B cell (primary cell): ENCODE measurements at regions not wholly inside any gene's neighbourhood (a gene's known extent, or its start where the extent isn't known, plus 50 kb on each side); places are given as distances from the start of the nearest gene placed in this dataset.

Experiments
- ATAC-seq: fragments of 200-7000 bp; cut with Tn5 transposase; one replicate; pipeline ENCODE4 v1.10.0; 2021; ENCODE audit warnings: low read depth, mild to moderate bottlenecking, moderate number of reproducible peaks, moderate library complexity
- CTCF ChIA-PET: fragments of 350-600 bp; sonication (Branson Sonifier 250); formaldehyde crosslinking; loops from one replicate; lab custom pipeline; 2021; ENCODE audit warnings: antibody characterized with exemption, inconsistent platforms; lab: Charles Lee
- POLR2A ChIA-PET: fragments of 350-600 bp; sonication (Branson Sonifier 250); formaldehyde crosslinking; loops from one replicate; lab custom pipeline; 2021; ENCODE audit warnings: antibody characterized with exemption; lab: Charles Lee
- DNase-seq: peaks from one replicate; pipeline ENCODE4 v3.0.0; 2013
- H2AFZ ChIP-seq: 2 replicates; pipeline ENCODE4 v1.6.1; 2012; ENCODE audit warnings: mild to moderate bottlenecking, low read depth, low read length; ENCODE audit not compliant: insufficient read depth, poor library complexity, severe bottlenecking
- H3K27ac ChIP-seq, 2 donors: 1 replicate in 1 of 2; 2 replicates in 1 of 2; pipeline ENCODE4 v1.5.1; 2012 to 2013; ENCODE audit warnings: low read length in 2 of 2, mild to moderate bottlenecking in 2 of 2, moderate library complexity in 1 of 2
- H3K27me3 ChIP-seq, 4 experiments: fragments of 200-600 bp in 1 of 4; sonication (generic) in 1 of 4; replicated peaks in 1 of 4; 1 replicate in 2 of 4; 2 replicates in 2 of 4; pipeline versions ENCODE4 v1.6.1 to v1.7.0; 2013 to 2016; ENCODE audit warnings: low read length in 3 of 4, mild to moderate bottlenecking in 2 of 4, mixed read lengths in 1 of 4, moderate library complexity in 1 of 4; ENCODE audit not compliant: insufficient read depth in 4 of 4, control insufficient read depth in 3 of 4; ENCODE audit errors: control extremely low read depth in 1 of 4
- H3K36me3 ChIP-seq, 2 experiments: replicated peaks in 1 of 2; 1 replicate in 1 of 2; 2 replicates in 1 of 2; pipeline versions ENCODE4 v1.6.1 to v1.7.1; 2013; ENCODE audit warnings: low read length in 1 of 2; ENCODE audit not compliant: insufficient read depth in 2 of 2, control insufficient read depth in 1 of 2; ENCODE audit errors: control extremely low read depth in 1 of 2, extremely low read depth in 1 of 2
- H3K4me1 ChIP-seq, 2 donors: fragments of 200-600 bp in 1 of 2; sonication (generic) in 1 of 2; 1 replicate in 1 of 2; 2 replicates in 1 of 2; pipeline versions ENCODE4 v1.5.1 to v1.6.1; 2013 to 2017; ENCODE audit warnings: low read length in 2 of 2; ENCODE audit not compliant: control insufficient read depth in 2 of 2, insufficient read depth in 2 of 2
- H3K4me2 ChIP-seq: replicated peaks from 2 replicates; pipeline ENCODE3; 2012; ENCODE audit warnings: mild to moderate bottlenecking, low read depth, low read length; ENCODE audit not compliant: poor library complexity, severe bottlenecking
- H3K4me3 ChIP-seq, 5 experiments: fragments of 200-600 bp in 1 of 5; sonication (generic) in 1 of 5; 1 replicate in 3 of 5; 2 replicates in 2 of 5; pipeline versions ENCODE4 v1.5.1 to v1.7.0; 2011 to 2016; ENCODE audit warnings: low read length in 4 of 5, mild to moderate bottlenecking in 4 of 5, low read depth in 2 of 5, control low read depth in 1 of 5, moderate library complexity in 1 of 5; ENCODE audit not compliant: insufficient read depth in 1 of 5; ENCODE audit errors: control extremely low read depth in 1 of 5, extremely low read depth in 1 of 5
- H3K79me2 ChIP-seq: fragments of 200-600 bp; sonication (generic); one replicate; pipeline ENCODE4 v1.6.0; 2016; ENCODE audit warnings: low read length; ENCODE audit not compliant: control insufficient read depth, insufficient read depth
- H3K9ac ChIP-seq: fragments of 200-600 bp; sonication (generic); 2 replicates; pipeline ENCODE4 v1.6.1; 2017; ENCODE audit warnings: mild to moderate bottlenecking, low read length, moderate library complexity
- H3K9me3 ChIP-seq, 3 donors: one replicate each; pipeline versions ENCODE4 v1.6.1 to v1.7.1; 2013; ENCODE audit warnings: low read length in 2 of 3; ENCODE audit not compliant: control insufficient read depth in 2 of 3, insufficient read depth in 1 of 3; ENCODE audit errors: control extremely low read depth in 1 of 3
- H4K20me1 ChIP-seq: 2 replicates; pipeline ENCODE4 v1.6.0; 2012; ENCODE audit warnings: mild to moderate bottlenecking, low read length; ENCODE audit not compliant: insufficient read depth, control insufficient read depth, poor library complexity, severe bottlenecking
- H3K27ac Mint-ChIP-seq: one replicate; pipeline ENCODE4 v1.8.0; 2021; ENCODE audit warnings: mixed read lengths
- H3K27me3 Mint-ChIP-seq: one replicate; pipeline ENCODE4 v1.8.0; 2021; ENCODE audit warnings: mixed read lengths
- H3K4me1 Mint-ChIP-seq: one replicate; pipeline ENCODE4 v1.8.0; 2021; ENCODE audit warnings: mixed read lengths
- H3K4me3 Mint-ChIP-seq: one replicate; pipeline ENCODE4 v1.8.0; 2021; ENCODE audit warnings: mixed read lengths
- H3K9me3 Mint-ChIP-seq: one replicate; pipeline ENCODE4 v1.8.0; 2022; ENCODE audit warnings: mixed read lengths; ENCODE audit not compliant: insufficient read depth
- EZH2 ChIP-seq: IDR thresholded peaks from 2 replicates; pipeline ENCODE4 v1.6.1; 2012; ENCODE audit warnings: borderline replicate concordance, low read depth, mild to moderate bottlenecking, moderate library complexity, low read length; ENCODE audit not compliant: insufficient read depth, poor library complexity, severe bottlenecking
- WGBS: methylation state at CpG from one replicate; pipeline ENCODE4 v1.1.5; 2013; ENCODE audit warnings: missing lambda C conversion rate; ENCODE audit not compliant: insufficient coverage; 5-methylcytosine and 5-hydroxymethylcytosine counted together
- intact Hi-C: fragments of 100-400 bp; cut with micrococcal nuclease; formaldehyde crosslinking; loops from one replicate; pipeline ENCODE4 v1.10.0; 2022
- TF ChIP-seq, protein P1 (sequence below): fragments of 200-600 bp; IDR thresholded peaks from one replicate; pipeline ENCODE4 v1.8.0; 2022; ENCODE audit warnings: antibody characterized with exemption, mild to moderate bottlenecking

DNA sequence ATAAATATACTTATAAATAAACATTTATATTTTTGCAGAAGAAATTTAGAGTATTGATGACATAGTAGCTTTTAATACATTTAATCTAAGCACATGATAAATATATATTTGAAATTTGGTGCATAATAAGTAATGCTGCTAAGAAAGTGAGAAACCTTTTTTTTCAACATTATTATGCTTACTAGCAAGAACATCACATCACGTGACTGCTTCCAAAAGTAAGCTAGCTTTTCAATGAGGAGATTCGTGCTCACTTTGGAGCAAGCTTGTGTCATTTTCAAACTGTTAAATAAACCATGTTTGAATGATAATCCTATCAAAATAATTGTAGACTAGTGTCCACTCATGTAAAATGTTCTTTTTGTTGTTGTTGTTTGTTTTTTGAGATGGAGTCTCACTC is 109.0 kb upstream of the SLC4A7 start:
- intact Hi-C loops, result no loop called here
- no peaks in the 10 kb centered on the region for H3K9me3 ChIP-seq
- H3K4me1 ChIP-seq, result peaks cover 24 to 30% of the 10 kb centered on the region in 2 donors
- ATAC-seq (no peak), DNase-seq (no peak)
- no CpG with 5 or more reads among the region's 2 CpGs for WGBS
- H3K27me3 ChIP-seq, result no peaks in the 10 kb centered on the region
- ChIA-PET POLR2A (no interaction called here), CTCF (no interaction called here)
- no peak overlapping the region for H3K4me3 ChIP-seq
- TF ChIP-seq, protein P1, sequence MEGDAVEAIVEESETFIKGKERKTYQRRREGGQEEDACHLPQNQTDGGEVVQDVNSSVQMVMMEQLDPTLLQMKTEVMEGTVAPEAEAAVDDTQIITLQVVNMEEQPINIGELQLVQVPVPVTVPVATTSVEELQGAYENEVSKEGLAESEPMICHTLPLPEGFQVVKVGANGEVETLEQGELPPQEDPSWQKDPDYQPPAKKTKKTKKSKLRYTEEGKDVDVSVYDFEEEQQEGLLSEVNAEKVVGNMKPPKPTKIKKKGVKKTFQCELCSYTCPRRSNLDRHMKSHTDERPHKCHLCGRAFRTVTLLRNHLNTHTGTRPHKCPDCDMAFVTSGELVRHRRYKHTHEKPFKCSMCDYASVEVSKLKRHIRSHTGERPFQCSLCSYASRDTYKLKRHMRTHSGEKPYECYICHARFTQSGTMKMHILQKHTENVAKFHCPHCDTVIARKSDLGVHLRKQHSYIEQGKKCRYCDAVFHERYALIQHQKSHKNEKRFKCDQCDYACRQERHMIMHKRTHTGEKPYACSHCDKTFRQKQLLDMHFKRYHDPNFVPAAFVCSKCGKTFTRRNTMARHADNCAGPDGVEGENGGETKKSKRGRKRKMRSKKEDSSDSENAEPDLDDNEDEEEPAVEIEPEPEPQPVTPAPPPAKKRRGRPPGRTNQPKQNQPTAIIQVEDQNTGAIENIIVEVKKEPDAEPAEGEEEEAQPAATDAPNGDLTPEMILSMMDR, result no peak
- TF ChIP-seq EZH2, result no peak
- no peaks in the 10 kb centered on the region for H3K27me3 Mint-ChIP-seq
- no peak overlapping the region for H3K27ac ChIP-seq
- H3K4me3 Mint-ChIP-seq, result no peak overlapping the region
- peaks cover 37% of the 10 kb centered on the region for H3K4me1 Mint-ChIP-seq
- no peak overlapping the region for H3K9ac ChIP-seq
- no peaks in the 10 kb centered on the region for H3K79me2 ChIP-seq
- H2AFZ ChIP-seq, result no peak overlapping the region
- no peaks in the 10 kb centered on the region for H3K36me3 ChIP-seq
- H3K27ac Mint-ChIP-seq, result no peak overlapping the region
- H3K9me3 Mint-ChIP-seq, result no peaks in the 10 kb centered on the region
- no peaks in the 10 kb centered on the region for H4K20me1 ChIP-seq
- no peak overlapping the region for H3K4me2 ChIP-seq

DNA sequence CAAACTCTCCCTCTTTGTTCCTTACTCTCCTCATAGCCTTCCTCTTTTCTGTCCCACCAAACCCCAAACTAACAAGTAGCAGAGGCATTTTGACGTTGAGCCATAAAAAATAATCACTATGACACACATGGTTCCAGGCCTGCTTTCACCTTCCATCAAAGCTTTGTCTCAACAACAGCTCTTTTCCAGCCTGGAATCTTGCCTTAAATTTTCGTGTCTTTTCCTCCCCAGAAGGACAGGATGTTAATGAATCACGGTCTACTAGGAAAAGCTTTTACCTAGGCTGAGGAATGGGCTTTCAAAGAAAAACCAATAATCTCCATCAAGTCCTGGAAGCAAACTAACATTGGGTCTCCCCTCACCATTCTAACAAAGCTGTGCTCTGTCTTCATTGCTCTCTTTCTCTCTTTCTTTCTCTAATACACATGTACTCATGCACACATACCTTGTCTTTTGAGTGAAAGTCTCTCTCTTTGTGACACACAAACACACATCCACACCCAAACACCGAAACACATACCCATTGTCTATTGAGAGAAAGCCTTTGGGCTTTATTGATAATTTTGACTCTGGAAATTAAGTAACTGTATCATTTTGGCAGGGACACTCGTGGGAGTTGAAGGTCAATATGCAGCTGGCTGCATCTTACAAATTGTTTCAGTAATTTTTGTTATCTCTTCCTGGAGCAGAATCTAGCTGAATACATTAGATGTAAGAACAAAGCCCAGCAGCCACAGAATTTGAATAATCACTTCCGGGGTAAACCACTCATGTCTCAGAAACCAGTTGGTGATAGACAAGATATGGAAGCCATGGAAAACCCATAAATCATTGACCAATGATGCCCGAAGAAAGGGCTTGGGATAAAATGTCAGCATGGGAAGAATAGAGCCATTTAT is 107.4 kb upstream of the SLC4A7 start:
- 44% methylated on average over 1 of the region's 7 CpGs for WGBS
- H3K27me3 Mint-ChIP-seq, result no peaks in the 10 kb centered on the region
- no peak overlapping the region for H3K27ac ChIP-seq
- H3K4me1 Mint-ChIP-seq, result peaks cover 32% of the 10 kb centered on the region
- H3K4me3 Mint-ChIP-seq, result peak overlapping the region; percentile 2
- no peak overlapping the region for H3K27ac Mint-ChIP-seq
- intact Hi-C loops, result no loop called here
- H3K9me3 Mint-ChIP-seq, result no peaks in the 10 kb centered on the region
- peaks cover 20 to 28% of the 10 kb centered on the region in 2 donors for H3K4me1 ChIP-seq
- peak overlapping the region; percentile 35 for H3K4me2 ChIP-seq
- ChIA-PET POLR2A (no interaction called here), CTCF (no interaction called here)
- no peak overlapping the region for H3K4me3 ChIP-seq
- no peaks in the 10 kb centered on the region for H3K9me3 ChIP-seq
- ATAC-seq (no peak), DNase-seq (peak; percentile 22)
- no peak for TF ChIP-seq EZH2
- TF ChIP-seq, protein P1, result no peak
- peak overlapping the region; percentile 21 for H2AFZ ChIP-seq
- H4K20me1 ChIP-seq, result no peaks in the 10 kb centered on the region
- no peak overlapping the region for H3K9ac ChIP-seq
- H3K36me3 ChIP-seq, result no peaks in the 10 kb centered on the region
- H3K79me2 ChIP-seq, result no peaks in the 10 kb centered on the region
- no peaks in the 10 kb centered on the region for H3K27me3 ChIP-seq
